ENCODE measurements at regions not wholly inside any gene's neighbourhood (a gene's known extent, or its start where the extent isn't known, plus 50 kb on each side); places are given as distances from the start of the nearest gene placed in this dataset.

- Histone ChIP-seq H2BK120ac (ENCODE audit: low read depth, low read length, poor library complexity, severe bottlenecking) (no peak overlapping the region), H3K27me3 (ENCODE audit: insufficient read depth, low read length) (no peaks in the 10 kb centered on the region), H3K14ac (ENCODE audit: insufficient read depth, low read length) (no peak overlapping the region), H4K91ac (ENCODE audit: insufficient read length, low read depth, low read length) (no peak overlapping the region), H3K18ac (ENCODE audit: insufficient read length, low read depth, low read length) (no peak overlapping the region), H2AFZ (ENCODE audit: low read length) (no peak overlapping the region), H3K23ac (ENCODE audit: insufficient read length, low read depth, low read length) (no peak overlapping the region), H2BK12ac (ENCODE audit: insufficient read length, low read depth, low read length) (no peak overlapping the region), H4K20me1 (ENCODE audit: control insufficient read depth, insufficient read depth, insufficient read length) (no peaks in the 10 kb centered on the region), H3K4me2 (ENCODE audit: insufficient read depth, insufficient read length, low read length) (no peak overlapping the region), H2AK5ac (ENCODE audit: insufficient read length, low read length) (no peak overlapping the region), H3K4me1 (ENCODE audit: insufficient read depth, low read length) (peaks cover 5% of the 10 kb centered on the region; the same call in 1 of the 2 replicates), H3T11ph (ENCODE audit: low read length) (no peak overlapping the region), H4K5ac (ENCODE audit: insufficient read length, low read depth, low read length) (no peak overlapping the region), H2BK20ac (ENCODE audit: low read depth, low read length, poor library complexity, severe bottlenecking) (no peak overlapping the region), H2BK5ac (ENCODE audit: insufficient read length, low read length) (no peak overlapping the region), H3K79me2 (ENCODE audit: insufficient read depth, low read length) (no peaks in the 10 kb centered on the region), H3K27ac (ENCODE audit: insufficient read length, low read depth, low read length) (no peak overlapping the region), H3K9ac (ENCODE audit: extremely low read depth, insufficient read length, low read length) (no peak overlapping the region), H3K4ac (ENCODE audit: low read depth, low read length) (no peak overlapping the region), H4K8ac (replicated peaks; ENCODE audit: insufficient read length, low read depth, low read length) (no peak overlapping the region), H2BK15ac (ENCODE audit: low read depth, low read length) (no peak overlapping the region), H3K23me2 (ENCODE audit: insufficient read length, low read depth, low read length, poor library complexity, severe bottlenecking) (no peaks in the 10 kb centered on the region), H3K9me3 (ENCODE audit: control insufficient read depth, low read depth, low read length) (no peaks in the 10 kb centered on the region), H3K56ac (ENCODE audit: insufficient read length, low read depth, low read length) (no peak overlapping the region), H3K79me1 (ENCODE audit: insufficient read depth, low read depth, low read length, poor library complexity, severe bottlenecking) (no peaks in the 10 kb centered on the region)
- Mint-ChIP-seq H3K9me3 (peaks cover 17 to 18% of the 10 kb centered on the region in 2 experiments), H3K4me1 (peaks cover 32 to 33% of the 10 kb centered on the region in 2 experiments), H3K4me3 (no peak overlapping the region), H3K36me3 (ENCODE audit: insufficient read depth in 1 of 3, low read depth in 3 of 3) (peaks cover 3 to 21% (median 17%) of the 10 kb centered on the region in 3 experiments; a peak in 6 of 7 replicates), H3K27me3 (ENCODE audit: low read depth) (no peaks in the 10 kb centered on the region), H3K27ac (no peak overlapping the region)
- TF ChIP-seq CTCF (conservative IDR thresholded peaks at IDR 0.05) = no peak
- no peak for DNase-seq
- WGBS (ENCODE audit: extremely low coverage, insufficient read length, low lambda C conversion rate) = no CpG with 5 or more reads among the region's 3 CpGs
Measured at GRCh38 chr20:4512891-4513550, 173.2 kb upstream of the PRNP start.

Data from H9 (cell line).